Omental fat pad (tissue), 3 donors: ENCODE measurements at regions not wholly inside any gene's neighbourhood (a gene's known extent, or its start where the extent isn't known, plus 50 kb on each side); places are given as distances from the start of the nearest gene placed in this dataset.

ENCODE experiments used
- ATAC-seq: fragments of 150-250 bp; one replicate; pipeline ENCODE4 v1.9.1; 2016; ENCODE audit warnings: mild to moderate bottlenecking, moderate library complexity; ENCODE audit not compliant: low FRiP score
- DNase-seq: peaks from one replicate; pipeline ENCODE4 v3.0.0-alpha.2; 2019; ENCODE audit warnings: low spot score
- TF ChIP-seq, protein P1 (sequence below), 3 donors: fragments of 450-650 bp; IDR thresholded peaks; one replicate each; pipeline ENCODE4 v1.5.1; 2016 to 2017; ENCODE audit warnings: antibody characterized with exemption in 3 of 3, mild to moderate bottlenecking in 3 of 3, moderate library complexity in 2 of 3

DNA sequence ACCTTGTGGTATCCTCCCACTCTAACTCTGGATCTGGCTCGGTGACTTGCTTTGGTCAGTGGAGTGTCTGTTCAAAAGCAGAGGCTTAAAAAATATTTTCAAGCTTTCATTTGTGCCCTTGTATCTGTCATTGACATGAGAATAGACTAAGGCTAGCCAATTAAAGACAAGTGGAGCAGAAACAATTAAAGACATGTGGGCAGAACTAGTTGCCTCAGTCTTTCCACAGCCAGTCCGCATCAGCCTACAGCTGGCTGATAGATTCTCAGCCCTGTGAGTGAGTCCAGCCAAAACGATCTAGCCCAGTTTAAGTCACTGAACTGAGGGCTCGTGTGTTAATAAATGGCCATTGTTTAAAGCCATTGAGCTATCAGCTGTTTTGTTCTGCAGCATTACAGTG, 185.2 kb upstream of the DGKB start:
- no peak for ATAC-seq
- no peak for DNase-seq
- TF ChIP-seq, protein P1, sequence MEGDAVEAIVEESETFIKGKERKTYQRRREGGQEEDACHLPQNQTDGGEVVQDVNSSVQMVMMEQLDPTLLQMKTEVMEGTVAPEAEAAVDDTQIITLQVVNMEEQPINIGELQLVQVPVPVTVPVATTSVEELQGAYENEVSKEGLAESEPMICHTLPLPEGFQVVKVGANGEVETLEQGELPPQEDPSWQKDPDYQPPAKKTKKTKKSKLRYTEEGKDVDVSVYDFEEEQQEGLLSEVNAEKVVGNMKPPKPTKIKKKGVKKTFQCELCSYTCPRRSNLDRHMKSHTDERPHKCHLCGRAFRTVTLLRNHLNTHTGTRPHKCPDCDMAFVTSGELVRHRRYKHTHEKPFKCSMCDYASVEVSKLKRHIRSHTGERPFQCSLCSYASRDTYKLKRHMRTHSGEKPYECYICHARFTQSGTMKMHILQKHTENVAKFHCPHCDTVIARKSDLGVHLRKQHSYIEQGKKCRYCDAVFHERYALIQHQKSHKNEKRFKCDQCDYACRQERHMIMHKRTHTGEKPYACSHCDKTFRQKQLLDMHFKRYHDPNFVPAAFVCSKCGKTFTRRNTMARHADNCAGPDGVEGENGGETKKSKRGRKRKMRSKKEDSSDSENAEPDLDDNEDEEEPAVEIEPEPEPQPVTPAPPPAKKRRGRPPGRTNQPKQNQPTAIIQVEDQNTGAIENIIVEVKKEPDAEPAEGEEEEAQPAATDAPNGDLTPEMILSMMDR (IDR thresholded peaks at IDR 0.05) = no peak

DNA sequence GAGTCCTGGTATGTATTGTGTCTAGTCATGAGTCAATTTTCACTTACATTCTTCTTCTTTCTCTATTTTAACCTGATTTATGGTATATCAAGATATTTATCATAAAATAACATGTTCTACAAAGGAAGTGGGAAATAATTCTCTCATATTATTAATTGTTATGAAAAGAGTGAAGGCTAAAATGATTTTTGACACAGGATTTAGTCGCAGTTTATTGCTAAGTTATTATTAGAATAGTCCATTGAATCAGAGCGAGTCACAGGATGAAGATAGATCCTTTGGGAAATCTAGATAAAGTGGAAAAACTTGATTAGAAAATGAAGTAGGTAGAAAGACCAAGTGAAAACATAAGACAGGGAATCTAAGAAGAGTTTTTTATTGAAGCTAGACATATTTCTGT, 184.3 kb upstream of the DGKB start:
- ATAC-seq (no peak), DNase-seq (no peak)
- TF ChIP-seq, protein P1 (IDR thresholded peaks at IDR 0.05) = no peak

DNA sequence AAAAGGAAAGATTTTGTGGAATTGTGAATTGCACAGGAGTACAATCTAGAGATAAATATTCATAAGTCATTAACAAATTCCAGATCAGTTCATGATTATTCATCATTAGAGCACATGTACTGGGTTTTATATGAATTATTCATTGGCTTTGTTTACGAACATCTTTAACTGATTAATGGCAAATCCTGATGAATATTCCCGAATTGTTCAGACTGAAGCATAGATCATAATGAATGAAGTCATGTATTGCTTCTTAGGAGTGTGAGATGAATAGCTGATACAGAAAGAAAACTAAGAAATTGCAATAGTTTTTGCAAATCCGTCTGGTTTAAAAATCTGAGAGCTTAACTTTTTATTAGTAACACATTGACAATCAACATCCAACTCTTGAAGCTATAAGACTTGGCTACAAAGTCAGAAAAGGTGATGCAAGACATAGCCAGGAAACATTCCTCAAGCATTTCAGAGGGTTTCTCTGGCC, 183.6 kb upstream of the DGKB start:
- TF ChIP-seq, protein P1 (IDR thresholded peaks at IDR 0.05) = no peak
- ATAC-seq (no peak), DNase-seq (no peak)

DNA sequence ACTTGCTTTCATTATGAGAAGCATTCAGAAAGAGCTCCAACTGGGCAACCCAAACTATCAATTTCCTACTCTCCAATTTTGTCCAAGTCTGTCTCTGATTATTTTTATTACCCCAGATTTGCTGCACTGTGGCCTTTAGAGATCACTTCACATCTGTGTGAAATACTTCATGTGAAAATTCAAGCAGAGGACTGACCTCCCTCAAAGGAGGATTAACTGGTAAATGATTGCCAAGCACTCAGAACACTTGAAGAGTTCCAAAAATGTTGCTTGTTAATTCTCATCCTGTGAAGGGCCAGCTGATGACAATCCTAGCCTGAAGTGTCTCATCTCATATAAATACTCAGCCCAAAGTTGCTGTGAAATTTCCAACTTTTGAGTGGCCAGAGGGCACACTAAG, 182.8 kb upstream of the DGKB start:
- DNase-seq (no peak), ATAC-seq (no peak)
- TF ChIP-seq, protein P1 (IDR thresholded peaks at IDR 0.05) = no peak

DNA sequence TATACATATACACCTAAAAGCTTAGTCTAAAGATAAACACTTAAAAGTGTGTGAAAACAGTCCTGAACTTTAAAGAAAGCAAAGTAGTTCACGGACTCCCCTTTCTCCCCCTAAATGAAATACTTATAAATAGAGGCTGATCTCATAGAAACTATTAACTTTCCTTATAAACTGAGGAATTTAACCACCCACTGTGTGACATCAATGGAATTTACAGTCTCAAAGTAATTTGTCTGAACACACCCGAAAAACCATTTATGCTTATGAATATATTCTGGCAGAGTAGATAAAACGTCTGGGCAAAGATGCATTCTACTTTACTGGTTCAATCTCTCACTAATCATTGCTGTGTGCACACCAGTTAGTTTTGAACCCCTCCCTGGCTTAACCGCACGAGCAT, 181.8 kb upstream of the DGKB start:
- TF ChIP-seq, protein P1 (IDR thresholded peaks at IDR 0.05) = no peak
- ATAC-seq = no peak

DNA sequence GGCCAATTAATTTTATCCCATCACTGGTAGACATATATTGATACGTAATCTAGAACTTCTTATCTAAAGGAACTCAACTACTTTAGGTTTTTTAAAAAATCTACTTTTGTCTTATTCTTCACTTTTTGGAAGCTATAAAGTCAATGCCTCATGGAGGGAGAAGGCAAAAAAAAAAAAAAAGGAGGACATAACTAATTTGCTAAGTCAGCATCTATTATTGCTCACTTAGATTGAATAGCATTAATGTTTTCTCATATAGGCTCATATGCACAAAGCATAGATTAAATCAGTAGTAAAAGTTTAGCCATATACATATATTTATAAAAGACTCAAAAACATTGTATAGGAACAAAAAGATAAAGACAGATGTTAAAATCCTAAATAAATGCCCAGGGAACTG, 179.3 kb upstream of the DGKB start:
- no peak for ATAC-seq
- TF ChIP-seq, protein P1 (IDR thresholded peaks at IDR 0.05) = no peak
- no peak for DNase-seq

More for the DNA sequence above, 181.8 kb upstream of the DGKB start:
- no peak for DNase-seq

DNA sequence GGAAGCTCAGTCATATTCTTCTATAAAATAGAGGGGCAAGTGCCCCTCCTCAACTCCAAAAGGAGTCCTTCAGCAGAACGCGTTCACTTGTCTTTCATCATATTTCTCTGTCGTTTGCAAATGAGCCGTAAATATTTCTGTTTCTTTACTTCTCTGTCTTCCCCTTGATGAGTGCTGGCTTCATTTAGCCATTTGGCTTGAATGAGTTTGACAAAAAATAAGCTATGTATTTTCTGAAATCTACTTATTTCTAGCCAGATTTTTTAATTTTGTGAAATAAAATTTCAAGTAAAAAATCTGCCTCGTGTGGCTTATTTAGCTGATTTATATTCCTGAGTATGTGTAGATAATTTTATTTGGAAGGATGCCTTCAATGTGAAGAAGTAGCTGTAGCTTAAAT, 170.8 kb upstream of the DGKB start:
- no peak for DNase-seq
- TF ChIP-seq, protein P1 (IDR thresholded peaks at IDR 0.05) = no peak

More for the DNA sequence above, 170.8 kb upstream of the DGKB start:
- ATAC-seq = no peak
